ENCODE measurements at regions not wholly inside any gene's neighbourhood (a gene's known extent, or its start where the extent isn't known, plus 50 kb on each side); places are given as distances from the start of the nearest gene placed in this dataset.

GRCh38 chr10:129033790-129034272 is 433.2 kb upstream of the MGMT start:
- no peak overlapping the region for H3K4me3 ChIP-seq (ENCODE audit: low read depth, low read length)
- no peak for TF ChIP-seq CTCF (IDR thresholded peaks at IDR 0.05; ENCODE audit: insufficient read depth, low read length)
- DNase-seq (ENCODE audit: low read depth) = no peak

- TF ChIP-seq CTCF (IDR thresholded peaks at IDR 0.05; ENCODE audit: insufficient read depth, low read length) = no peak
- peak; percentile 45 for DNase-seq (ENCODE audit: low read depth)
These were observed 431.8 kb upstream of the MGMT start for GRCh38 chr10:129035052-129035827.

GRCh38 chr10:129038522-129038921 is 428.5 kb upstream of the MGMT start:
- no peak for TF ChIP-seq CTCF (IDR thresholded peaks at IDR 0.05; ENCODE audit: insufficient read depth, low read length)
- H3K4me3 ChIP-seq (ENCODE audit: low read depth, low read length) = no peak overlapping the region
- peak; percentile 91 for DNase-seq (ENCODE audit: low read depth)

More at GRCh38 chr10:129035052-129035827, 431.8 kb upstream of the MGMT start:
- H3K4me3 ChIP-seq (ENCODE audit: low read depth, low read length) = no peak overlapping the region

GRCh38 chr10:129039406-129040370 is 427.4 kb upstream of the MGMT start:
- H3K4me3 ChIP-seq (ENCODE audit: low read depth, low read length) = no peak overlapping the region
- no peak for DNase-seq (ENCODE audit: low read depth)
- no peak for TF ChIP-seq CTCF (IDR thresholded peaks at IDR 0.05; ENCODE audit: insufficient read depth, low read length)

- TF ChIP-seq CTCF (IDR thresholded peaks at IDR 0.05; ENCODE audit: insufficient read depth, low read length) = no peak
- DNase-seq (ENCODE audit: low read depth) = no peak
- H3K4me3 ChIP-seq (ENCODE audit: low read depth, low read length) = no peak overlapping the region
These were observed 426.7 kb upstream of the MGMT start for GRCh38 chr10:129040377-129040776.

GRCh38 chr10:129041916-129042315 is 425.1 kb upstream of the MGMT start:
- no peak for DNase-seq (ENCODE audit: low read depth)
- no peak for TF ChIP-seq CTCF (IDR thresholded peaks at IDR 0.05; ENCODE audit: insufficient read depth, low read length)
- no peak overlapping the region for H3K4me3 ChIP-seq (ENCODE audit: low read depth, low read length)

Data from fibroblast of the aortic adventitia (primary cell).